A549 (cell line): ENCODE measurements at regions not wholly inside any gene's neighbourhood (a gene's known extent, or its start where the extent isn't known, plus 50 kb on each side); places are given as distances from the start of the nearest gene placed in this dataset.

Source experiments
- CBX2 ChIP-seq: fragments of 200-600 bp; sonication (generic); IDR thresholded peaks from 2 replicates; pipeline ENCODE4 v1.6.1; 2016; ENCODE audit warnings: low read depth, mild to moderate bottlenecking, borderline replicate concordance
- CEBPB ChIP-seq, 2 experiments: fragments of >200 bp in 1 of 2; sonication (Bioruptor Twin) in 1 of 2; formaldehyde crosslinking in 1 of 2; IDR thresholded peaks; 2 replicates each; pipeline ENCODE4 v1.6.1; 2012 to 2016
- EP300 ChIP-seq, 2 experiments: fragments of >200 bp; sonication (Bioruptor Twin); formaldehyde crosslinking; IDR thresholded peaks; 2 replicates in 1 of 2; 3 replicates in 1 of 2; pipeline ENCODE4 v1.6.1; 2016 to 2017
- POLR2A ChIP-seq: IDR thresholded peaks from 2 replicates; pipeline ENCODE4 v1.6.1; 2012; ENCODE audit warnings: mild to moderate bottlenecking, low read length
- RCOR1 ChIP-seq: fragments of 150-350 bp; IDR thresholded peaks from 2 replicates; pipeline ENCODE4 v1.6.1; 2014; ENCODE audit warnings: antibody characterized with exemption, low read length, low read depth
- SMC3 ChIP-seq: fragments of >200 bp; sonication (Bioruptor Twin); formaldehyde crosslinking; IDR thresholded peaks from 3 replicates; pipeline ENCODE4 v1.6.1; 2018; ENCODE audit warnings: inconsistent platforms
- TF ChIP-seq, protein P1 (sequence below): fragments of >200 bp; sonication (Bioruptor Twin); formaldehyde crosslinking; IDR thresholded peaks from 3 replicates; pipeline ENCODE4 v1.5.1; 2016
- TF ChIP-seq, protein P2 (sequence below): fragments of 250-450 bp; sonication (Bioruptor Pico); IDR thresholded peaks from 2 replicates; pipeline ENCODE4 v1.5.0; 2021; ENCODE audit warnings: mild to moderate bottlenecking, moderate library complexity, borderline replicate concordance

DNA sequence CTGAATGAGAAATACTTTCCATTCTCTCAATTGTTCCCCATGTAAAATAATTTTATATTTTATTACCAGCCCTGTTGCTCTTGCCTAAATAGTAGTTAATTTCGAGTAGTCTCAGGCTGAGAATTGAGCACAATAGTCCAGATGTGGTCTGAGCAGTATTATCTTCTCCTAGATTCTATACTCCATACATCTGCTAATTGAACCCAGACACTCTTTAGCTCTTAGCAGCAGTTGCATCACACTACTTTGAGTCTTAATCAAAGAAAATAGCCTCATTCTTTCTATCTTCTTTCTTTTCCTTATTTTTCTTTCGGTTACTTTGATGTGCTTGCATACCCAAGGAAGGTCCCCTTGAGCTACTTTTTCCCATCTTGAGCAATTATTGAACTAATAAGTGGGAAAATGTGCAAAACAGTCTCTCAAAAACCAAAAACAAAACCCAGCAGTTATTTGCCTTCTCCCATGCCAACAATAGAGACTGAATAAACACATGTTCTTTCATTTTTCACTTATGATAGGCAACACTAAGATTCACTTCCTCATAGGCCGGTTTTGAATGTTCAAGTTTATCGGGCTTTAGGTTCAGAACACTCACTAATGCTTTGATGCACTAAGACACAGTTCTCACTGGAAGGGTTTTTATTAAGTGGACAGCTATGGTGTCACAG is 204.5 kb downstream of the POU4F1 start:
- no peak for TF ChIP-seq CBX2
- TF ChIP-seq, protein P1, sequence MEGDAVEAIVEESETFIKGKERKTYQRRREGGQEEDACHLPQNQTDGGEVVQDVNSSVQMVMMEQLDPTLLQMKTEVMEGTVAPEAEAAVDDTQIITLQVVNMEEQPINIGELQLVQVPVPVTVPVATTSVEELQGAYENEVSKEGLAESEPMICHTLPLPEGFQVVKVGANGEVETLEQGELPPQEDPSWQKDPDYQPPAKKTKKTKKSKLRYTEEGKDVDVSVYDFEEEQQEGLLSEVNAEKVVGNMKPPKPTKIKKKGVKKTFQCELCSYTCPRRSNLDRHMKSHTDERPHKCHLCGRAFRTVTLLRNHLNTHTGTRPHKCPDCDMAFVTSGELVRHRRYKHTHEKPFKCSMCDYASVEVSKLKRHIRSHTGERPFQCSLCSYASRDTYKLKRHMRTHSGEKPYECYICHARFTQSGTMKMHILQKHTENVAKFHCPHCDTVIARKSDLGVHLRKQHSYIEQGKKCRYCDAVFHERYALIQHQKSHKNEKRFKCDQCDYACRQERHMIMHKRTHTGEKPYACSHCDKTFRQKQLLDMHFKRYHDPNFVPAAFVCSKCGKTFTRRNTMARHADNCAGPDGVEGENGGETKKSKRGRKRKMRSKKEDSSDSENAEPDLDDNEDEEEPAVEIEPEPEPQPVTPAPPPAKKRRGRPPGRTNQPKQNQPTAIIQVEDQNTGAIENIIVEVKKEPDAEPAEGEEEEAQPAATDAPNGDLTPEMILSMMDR = no peak
- TF ChIP-seq SMC3 = no peak
- TF ChIP-seq, protein P2, sequence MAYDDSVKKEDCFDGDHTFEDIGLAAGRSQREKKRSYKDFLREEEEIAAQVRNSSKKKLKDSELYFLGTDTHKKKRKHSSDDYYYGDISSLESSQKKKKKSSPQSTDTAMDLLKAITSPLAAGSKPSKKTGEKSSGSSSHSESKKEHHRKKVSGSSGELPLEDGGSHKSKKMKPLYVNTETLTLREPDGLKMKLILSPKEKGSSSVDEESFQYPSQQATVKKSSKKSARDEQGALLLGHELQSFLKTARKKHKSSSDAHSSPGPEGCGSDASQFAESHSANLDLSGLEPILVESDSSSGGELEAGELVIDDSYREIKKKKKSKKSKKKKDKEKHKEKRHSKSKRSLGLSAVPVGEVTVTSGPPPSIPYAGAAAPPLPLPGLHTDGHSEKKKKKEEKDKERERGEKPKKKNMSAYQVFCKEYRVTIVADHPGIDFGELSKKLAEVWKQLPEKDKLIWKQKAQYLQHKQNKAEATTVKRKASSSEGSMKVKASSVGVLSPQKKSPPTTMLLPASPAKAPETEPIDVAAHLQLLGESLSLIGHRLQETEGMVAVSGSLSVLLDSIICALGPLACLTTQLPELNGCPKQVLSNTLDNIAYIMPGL (CRISPR knock-in tag) = no peak
- TF ChIP-seq RCOR1 = no peak
- no peak for TF ChIP-seq EP300 (IDR thresholded peaks at IDR 0.05)
- TF ChIP-seq POLR2A = no peak
- no peak for TF ChIP-seq CEBPB (IDR thresholded peaks at IDR 0.05)
